ENCODE measurements at regions not wholly inside any gene's neighbourhood (a gene's known extent, or its start where the extent isn't known, plus 50 kb on each side); places are given as distances from the start of the nearest gene placed in this dataset.

DNA sequence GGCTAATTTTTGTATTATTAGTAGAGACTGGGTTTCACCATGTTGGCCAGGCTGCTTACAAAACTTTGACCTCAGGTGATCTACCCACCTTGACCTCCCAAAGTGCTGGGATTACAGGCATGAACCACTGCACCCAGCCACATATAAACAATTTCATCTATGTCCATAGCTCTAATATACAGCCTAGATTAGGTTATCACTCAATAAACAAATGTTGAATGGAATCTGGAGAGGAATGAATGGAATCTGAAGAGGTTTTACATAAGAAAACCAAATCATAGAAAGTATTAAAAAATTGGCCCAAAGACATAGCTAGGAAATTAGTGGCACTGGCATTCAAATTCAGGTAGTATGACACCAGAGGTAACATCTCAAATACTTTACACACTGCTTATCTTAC, 1401.4 kb upstream of the TENM4 start:
- TF ChIP-seq GABPA (IDR thresholded peaks at IDR 0.05 in 1 of 2, conservative IDR thresholded peaks at IDR 0.05 in 1 of 2) (no peak), FOXA1 (IDR thresholded peaks at IDR 0.05) (no peak), RXRA (IDR thresholded peaks at IDR 0.05) (no peak), EGR1 (IDR thresholded peaks at IDR 0.05; ENCODE audit: low read depth in 2 of 2) (no peak), NR2F2 (IDR thresholded peaks at IDR 0.05) (no peak), YY1 (IDR thresholded peaks at IDR 0.05) (no peak), TAF1 (conservative IDR thresholded peaks at IDR 0.05) (no peak), SP1 (IDR thresholded peaks at IDR 0.05) (no peak), RAD21 (IDR thresholded peaks at IDR 0.05) (no peak), HNF4A (conservative IDR thresholded peaks at IDR 0.05) (no peak), FOXA2 (IDR thresholded peaks at IDR 0.05) (no peak), HNF4G (IDR thresholded peaks at IDR 0.05) (no peak), JUND (IDR thresholded peaks at IDR 0.05) (no peak)
- TF ChIP-seq, protein P1, sequence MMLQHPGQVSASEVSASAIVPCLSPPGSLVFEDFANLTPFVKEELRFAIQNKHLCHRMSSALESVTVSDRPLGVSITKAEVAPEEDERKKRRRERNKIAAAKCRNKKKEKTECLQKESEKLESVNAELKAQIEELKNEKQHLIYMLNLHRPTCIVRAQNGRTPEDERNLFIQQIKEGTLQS (IDR thresholded peaks at IDR 0.05), result no peak
- TF ChIP-seq, protein P2, sequence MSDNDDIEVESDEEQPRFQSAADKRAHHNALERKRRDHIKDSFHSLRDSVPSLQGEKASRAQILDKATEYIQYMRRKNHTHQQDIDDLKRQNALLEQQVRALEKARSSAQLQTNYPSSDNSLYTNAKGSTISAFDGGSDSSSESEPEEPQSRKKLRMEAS (IDR thresholded peaks at IDR 0.05), result no peak
- TF ChIP-seq, protein P3, sequence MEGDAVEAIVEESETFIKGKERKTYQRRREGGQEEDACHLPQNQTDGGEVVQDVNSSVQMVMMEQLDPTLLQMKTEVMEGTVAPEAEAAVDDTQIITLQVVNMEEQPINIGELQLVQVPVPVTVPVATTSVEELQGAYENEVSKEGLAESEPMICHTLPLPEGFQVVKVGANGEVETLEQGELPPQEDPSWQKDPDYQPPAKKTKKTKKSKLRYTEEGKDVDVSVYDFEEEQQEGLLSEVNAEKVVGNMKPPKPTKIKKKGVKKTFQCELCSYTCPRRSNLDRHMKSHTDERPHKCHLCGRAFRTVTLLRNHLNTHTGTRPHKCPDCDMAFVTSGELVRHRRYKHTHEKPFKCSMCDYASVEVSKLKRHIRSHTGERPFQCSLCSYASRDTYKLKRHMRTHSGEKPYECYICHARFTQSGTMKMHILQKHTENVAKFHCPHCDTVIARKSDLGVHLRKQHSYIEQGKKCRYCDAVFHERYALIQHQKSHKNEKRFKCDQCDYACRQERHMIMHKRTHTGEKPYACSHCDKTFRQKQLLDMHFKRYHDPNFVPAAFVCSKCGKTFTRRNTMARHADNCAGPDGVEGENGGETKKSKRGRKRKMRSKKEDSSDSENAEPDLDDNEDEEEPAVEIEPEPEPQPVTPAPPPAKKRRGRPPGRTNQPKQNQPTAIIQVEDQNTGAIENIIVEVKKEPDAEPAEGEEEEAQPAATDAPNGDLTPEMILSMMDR (IDR thresholded peaks at IDR 0.05; ENCODE audit: low read depth, low read length, missing input control), result no peak
- TF ChIP-seq, protein P4, sequence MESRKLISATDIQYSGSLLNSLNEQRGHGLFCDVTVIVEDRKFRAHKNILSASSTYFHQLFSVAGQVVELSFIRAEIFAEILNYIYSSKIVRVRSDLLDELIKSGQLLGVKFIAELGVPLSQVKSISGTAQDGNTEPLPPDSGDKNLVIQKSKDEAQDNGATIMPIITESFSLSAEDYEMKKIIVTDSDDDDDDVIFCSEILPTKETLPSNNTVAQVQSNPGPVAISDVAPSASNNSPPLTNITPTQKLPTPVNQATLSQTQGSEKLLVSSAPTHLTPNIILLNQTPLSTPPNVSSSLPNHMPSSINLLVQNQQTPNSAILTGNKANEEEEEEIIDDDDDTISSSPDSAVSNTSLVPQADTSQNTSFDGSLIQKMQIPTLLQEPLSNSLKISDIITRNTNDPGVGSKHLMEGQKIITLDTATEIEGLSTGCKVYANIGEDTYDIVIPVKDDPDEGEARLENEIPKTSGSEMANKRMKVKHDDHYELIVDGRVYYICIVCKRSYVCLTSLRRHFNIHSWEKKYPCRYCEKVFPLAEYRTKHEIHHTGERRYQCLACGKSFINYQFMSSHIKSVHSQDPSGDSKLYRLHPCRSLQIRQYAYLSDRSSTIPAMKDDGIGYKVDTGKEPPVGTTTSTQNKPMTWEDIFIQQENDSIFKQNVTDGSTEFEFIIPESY (IDR thresholded peaks at IDR 0.05), result no peak
- H3K4me1 ChIP-seq (ENCODE audit: control insufficient read depth in 4 of 4, insufficient read depth in 4 of 4, low read length in 3 of 4), result no peaks in the 10 kb centered on the region
- H3K36me3 ChIP-seq (ENCODE audit: control insufficient read depth in 4 of 4, insufficient read depth in 3 of 4, low read depth in 1 of 4, low read length in 3 of 4), result no peaks in the 10 kb centered on the region
- DNase-seq (ENCODE audit: low spot score), result no peak
- H3K4me3 ChIP-seq (ENCODE audit: low read depth in 1 of 3, low read length in 3 of 3), result no peak overlapping the region
- no peak overlapping the region for H3K9ac ChIP-seq (ENCODE audit: low read depth in 1 of 2, low read length in 2 of 2)
- H3K27me3 ChIP-seq (ENCODE audit: control insufficient read depth in 4 of 4, insufficient read depth in 4 of 4, low read length in 3 of 4), result no peaks in the 10 kb centered on the region
- H3K27ac ChIP-seq (ENCODE audit: low read depth in 1 of 2, low read length in 2 of 2), result no peak overlapping the region
- no peaks in the 10 kb centered on the region for H3K9me3 ChIP-seq (ENCODE audit: control insufficient read depth in 4 of 4, low read length in 3 of 4)

DNA sequence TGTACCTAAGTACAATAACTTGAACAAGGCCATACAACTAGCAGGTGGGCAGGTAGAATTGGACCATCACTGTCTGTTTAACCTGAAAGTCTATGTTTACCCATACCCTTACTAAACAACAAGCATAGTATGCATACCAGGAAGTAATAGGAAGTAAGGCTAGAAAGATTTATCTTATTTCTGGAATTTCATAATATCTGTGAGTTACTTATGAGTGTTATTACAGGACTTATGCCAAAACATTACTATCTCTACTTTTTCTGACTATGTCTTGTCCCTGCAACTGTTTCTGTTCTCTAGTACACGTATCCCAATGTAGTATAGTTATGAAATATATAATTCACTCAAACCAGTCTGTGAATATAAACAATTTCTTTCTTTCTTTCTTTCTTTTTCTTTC, 1400.8 kb upstream of the TENM4 start:
- Histone ChIP-seq H3K9me3 (ENCODE audit: control insufficient read depth in 4 of 4, low read length in 3 of 4) (no peaks in the 10 kb centered on the region), H3K4me1 (ENCODE audit: control insufficient read depth in 4 of 4, insufficient read depth in 4 of 4, low read length in 3 of 4) (no peaks in the 10 kb centered on the region), H3K27me3 (ENCODE audit: control insufficient read depth in 4 of 4, insufficient read depth in 4 of 4, low read length in 3 of 4) (no peaks in the 10 kb centered on the region), H3K4me3 (ENCODE audit: low read depth in 1 of 3, low read length in 3 of 3) (no peak overlapping the region), H3K9ac (ENCODE audit: low read depth in 1 of 2, low read length in 2 of 2) (no peak overlapping the region), H3K27ac (ENCODE audit: low read depth in 1 of 2, low read length in 2 of 2) (no peak overlapping the region), H3K36me3 (ENCODE audit: control insufficient read depth in 4 of 4, insufficient read depth in 3 of 4, low read depth in 1 of 4, low read length in 3 of 4) (no peaks in the 10 kb centered on the region)
- no peak for DNase-seq (ENCODE audit: low spot score)
- WGBS, result 62% methylated on average over 1 of the region's 1 CpG
- no peak for TF ChIP-seq JUND (IDR thresholded peaks at IDR 0.05)
- TF ChIP-seq HNF4A (conservative IDR thresholded peaks at IDR 0.05), result no peak
- no peak for TF ChIP-seq NR2F2 (IDR thresholded peaks at IDR 0.05)
- TF ChIP-seq FOXA2 (IDR thresholded peaks at IDR 0.05), result no peak
- no peak for TF ChIP-seq YY1 (IDR thresholded peaks at IDR 0.05)
- TF ChIP-seq, protein P2 (IDR thresholded peaks at IDR 0.05), result no peak
- TF ChIP-seq EGR1 (IDR thresholded peaks at IDR 0.05; ENCODE audit: low read depth in 2 of 2), result no peak
- TF ChIP-seq, protein P4 (IDR thresholded peaks at IDR 0.05), result no peak
- TF ChIP-seq, protein P1 (IDR thresholded peaks at IDR 0.05), result no peak
- TF ChIP-seq RAD21 (IDR thresholded peaks at IDR 0.05), result no peak
- TF ChIP-seq HNF4G (IDR thresholded peaks at IDR 0.05), result no peak
- no peak for TF ChIP-seq GABPA (IDR thresholded peaks at IDR 0.05 in 1 of 2, conservative IDR thresholded peaks at IDR 0.05 in 1 of 2)
- TF ChIP-seq, protein P5, sequence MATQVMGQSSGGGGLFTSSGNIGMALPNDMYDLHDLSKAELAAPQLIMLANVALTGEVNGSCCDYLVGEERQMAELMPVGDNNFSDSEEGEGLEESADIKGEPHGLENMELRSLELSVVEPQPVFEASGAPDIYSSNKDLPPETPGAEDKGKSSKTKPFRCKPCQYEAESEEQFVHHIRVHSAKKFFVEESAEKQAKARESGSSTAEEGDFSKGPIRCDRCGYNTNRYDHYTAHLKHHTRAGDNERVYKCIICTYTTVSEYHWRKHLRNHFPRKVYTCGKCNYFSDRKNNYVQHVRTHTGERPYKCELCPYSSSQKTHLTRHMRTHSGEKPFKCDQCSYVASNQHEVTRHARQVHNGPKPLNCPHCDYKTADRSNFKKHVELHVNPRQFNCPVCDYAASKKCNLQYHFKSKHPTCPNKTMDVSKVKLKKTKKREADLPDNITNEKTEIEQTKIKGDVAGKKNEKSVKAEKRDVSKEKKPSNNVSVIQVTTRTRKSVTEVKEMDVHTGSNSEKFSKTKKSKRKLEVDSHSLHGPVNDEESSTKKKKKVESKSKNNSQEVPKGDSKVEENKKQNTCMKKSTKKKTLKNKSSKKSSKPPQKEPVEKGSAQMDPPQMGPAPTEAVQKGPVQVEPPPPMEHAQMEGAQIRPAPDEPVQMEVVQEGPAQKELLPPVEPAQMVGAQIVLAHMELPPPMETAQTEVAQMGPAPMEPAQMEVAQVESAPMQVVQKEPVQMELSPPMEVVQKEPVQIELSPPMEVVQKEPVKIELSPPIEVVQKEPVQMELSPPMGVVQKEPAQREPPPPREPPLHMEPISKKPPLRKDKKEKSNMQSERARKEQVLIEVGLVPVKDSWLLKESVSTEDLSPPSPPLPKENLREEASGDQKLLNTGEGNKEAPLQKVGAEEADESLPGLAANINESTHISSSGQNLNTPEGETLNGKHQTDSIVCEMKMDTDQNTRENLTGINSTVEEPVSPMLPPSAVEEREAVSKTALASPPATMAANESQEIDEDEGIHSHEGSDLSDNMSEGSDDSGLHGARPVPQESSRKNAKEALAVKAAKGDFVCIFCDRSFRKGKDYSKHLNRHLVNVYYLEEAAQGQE (IDR thresholded peaks at IDR 0.05), result no peak
- TF ChIP-seq, protein P3 (IDR thresholded peaks at IDR 0.05; ENCODE audit: low read depth, low read length, missing input control), result no peak
- no peak for TF ChIP-seq RXRA (IDR thresholded peaks at IDR 0.05)
- TF ChIP-seq SP1 (IDR thresholded peaks at IDR 0.05), result no peak
- no peak for TF ChIP-seq TAF1 (conservative IDR thresholded peaks at IDR 0.05)
- no peak for TF ChIP-seq FOXA1 (IDR thresholded peaks at IDR 0.05)

All from liver (tissue), 8 donors.